Brain microvascular endothelial cell (primary cell): ENCODE measurements at regions not wholly inside any gene's neighbourhood (a gene's known extent, or its start where the extent isn't known, plus 50 kb on each side); places are given as distances from the start of the nearest gene placed in this dataset.
"Not testable (repeated sequence)": the region's sequence is repeated elsewhere in the genome, so short reads cannot be mapped to it uniquely, and the experiment has no call there.

Experiments used
- DNase-seq: peaks from one replicate; pipeline ENCODE4 v3.0.0-alpha.2; 2020
- H3K27ac ChIP-seq: fragments of 250-450 bp; sonication (Bioruptor Pico); 2 replicates; pipeline ENCODE4 v1.5.1; 2020; ENCODE audit warnings: mild to moderate bottlenecking, moderate library complexity
- H3K27me3 ChIP-seq: fragments of 250-450 bp; sonication (Bioruptor Pico); replicated peaks from 2 replicates; pipeline ENCODE4 v1.5.1; 2020; ENCODE audit warnings: mild to moderate bottlenecking
- H3K36me3 ChIP-seq: fragments of 250-450 bp; sonication (Bioruptor Pico); replicated peaks from 2 replicates; pipeline ENCODE4 v1.5.1; 2020; ENCODE audit warnings: mild to moderate bottlenecking
- H3K4me3 ChIP-seq: 2 replicates; pipeline ENCODE4 v1.5.1; 2011; ENCODE audit warnings: low read depth, mild to moderate bottlenecking, control low read depth, low read length, moderate library complexity
- in situ Hi-C: cut with HindIII; loops from 2 replicates; pipeline ENCODE4 v1.10.0; 2017; ENCODE audit warnings: low sequenced_read_pairs, low pct_ligation_motif_present
- TF ChIP-seq, protein P1 (sequence below): IDR thresholded peaks from 2 replicates; pipeline ENCODE4 v1.5.1; 2011; ENCODE audit warnings: low read depth, mild to moderate bottlenecking, moderate library complexity, low read length, control low read depth, inconsistent platforms; ENCODE audit errors: missing control alignments

GRCh38 chr3:164806188-164806587 lies 272.1 kb downstream of the SI start:
- in situ Hi-C loops: no loop called here
- Histone ChIP-seq H3K27ac (no peak overlapping the region), H3K36me3 (no peaks in the 10 kb centered on the region), H3K4me3 (no peak overlapping the region), H3K27me3 (no peaks in the 10 kb centered on the region)
- DNase-seq: no peak
- TF ChIP-seq, protein P1, sequence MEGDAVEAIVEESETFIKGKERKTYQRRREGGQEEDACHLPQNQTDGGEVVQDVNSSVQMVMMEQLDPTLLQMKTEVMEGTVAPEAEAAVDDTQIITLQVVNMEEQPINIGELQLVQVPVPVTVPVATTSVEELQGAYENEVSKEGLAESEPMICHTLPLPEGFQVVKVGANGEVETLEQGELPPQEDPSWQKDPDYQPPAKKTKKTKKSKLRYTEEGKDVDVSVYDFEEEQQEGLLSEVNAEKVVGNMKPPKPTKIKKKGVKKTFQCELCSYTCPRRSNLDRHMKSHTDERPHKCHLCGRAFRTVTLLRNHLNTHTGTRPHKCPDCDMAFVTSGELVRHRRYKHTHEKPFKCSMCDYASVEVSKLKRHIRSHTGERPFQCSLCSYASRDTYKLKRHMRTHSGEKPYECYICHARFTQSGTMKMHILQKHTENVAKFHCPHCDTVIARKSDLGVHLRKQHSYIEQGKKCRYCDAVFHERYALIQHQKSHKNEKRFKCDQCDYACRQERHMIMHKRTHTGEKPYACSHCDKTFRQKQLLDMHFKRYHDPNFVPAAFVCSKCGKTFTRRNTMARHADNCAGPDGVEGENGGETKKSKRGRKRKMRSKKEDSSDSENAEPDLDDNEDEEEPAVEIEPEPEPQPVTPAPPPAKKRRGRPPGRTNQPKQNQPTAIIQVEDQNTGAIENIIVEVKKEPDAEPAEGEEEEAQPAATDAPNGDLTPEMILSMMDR: peak; percentile 16

DNA sequence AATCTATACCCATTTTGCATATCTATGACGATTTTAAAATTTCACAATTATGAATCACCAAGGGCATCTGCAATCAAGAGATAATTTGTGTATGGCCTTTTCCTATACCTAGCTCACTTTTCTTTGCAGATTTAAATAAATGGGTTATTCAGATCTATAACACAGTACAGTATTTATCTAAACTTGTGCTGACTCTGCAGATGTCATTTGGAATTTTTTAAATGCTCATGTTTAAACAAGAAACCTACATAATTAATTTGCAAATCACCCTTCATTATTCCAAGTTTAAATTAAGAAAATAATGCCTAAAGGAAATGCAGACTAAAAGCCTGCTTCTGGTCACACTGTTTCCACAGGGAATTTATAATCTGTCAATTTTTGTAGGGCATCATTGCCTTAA lies 284.2 kb downstream of the SI start:
- in situ Hi-C loops: no loop called here
- TF ChIP-seq, protein P1: no peak

DNA sequence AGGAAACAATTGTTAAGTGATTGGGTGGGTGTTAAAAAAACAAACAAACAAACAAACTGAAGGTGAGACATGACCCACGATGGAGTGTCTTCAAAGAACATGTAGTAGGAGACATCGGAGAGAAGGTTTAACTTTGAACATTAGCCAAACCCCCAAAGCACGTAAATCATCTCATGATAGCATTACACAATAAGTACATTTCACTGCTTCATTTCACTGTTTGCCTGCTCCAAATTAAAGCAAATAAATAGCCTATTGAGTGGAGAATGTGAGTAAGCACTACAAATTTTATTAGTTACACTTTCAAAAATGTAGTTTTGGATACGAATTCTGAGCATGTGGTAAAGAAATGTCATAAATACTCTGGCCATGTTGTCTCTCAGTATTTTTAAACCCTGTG lies 287.0 kb downstream of the SI start:
- in situ Hi-C loops: no loop called here

More for the DNA sequence above, 284.2 kb downstream of the SI start:
- Histone ChIP-seq H3K36me3 (no peaks in the 10 kb centered on the region), H3K27ac (no peak overlapping the region), H3K4me3 (no peak overlapping the region), H3K27me3 (no peaks in the 10 kb centered on the region)
- DNase-seq: no peak

DNA sequence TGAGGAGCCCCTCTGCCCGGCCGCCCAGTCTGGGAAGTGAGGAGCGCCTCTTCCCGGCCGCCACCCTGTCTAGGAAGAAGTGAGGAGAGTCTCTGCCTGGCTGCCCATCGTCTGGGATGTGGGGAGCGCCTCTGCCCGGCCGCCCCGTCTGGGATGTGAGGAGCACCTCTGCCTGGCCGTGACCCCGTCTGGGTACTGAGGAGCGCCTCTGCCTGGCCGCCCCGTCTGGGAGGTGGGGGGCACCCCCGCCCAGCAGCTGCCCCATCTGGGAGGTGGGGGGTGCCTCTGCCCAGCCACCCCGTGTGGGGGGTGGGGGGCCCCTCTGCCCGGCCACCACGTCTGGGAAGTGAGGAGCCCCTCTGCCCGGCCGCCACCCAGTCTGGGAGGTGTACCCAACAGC lies 293.9 kb downstream of the SI start:
- H3K27me3 ChIP-seq, H3K36me3 ChIP-seq, H3K4me3 ChIP-seq, in situ Hi-C loops, H3K27ac ChIP-seq, DNase-seq: not testable (repeated sequence)

More for the DNA sequence above, 287.0 kb downstream of the SI start:
- no peaks in the 10 kb centered on the region for H3K36me3 ChIP-seq
- no peaks in the 10 kb centered on the region for H3K27me3 ChIP-seq
- no peak overlapping the region for H3K4me3 ChIP-seq
- no peak for DNase-seq
- no peak overlapping the region for H3K27ac ChIP-seq
- TF ChIP-seq, protein P1: no peak

- TF ChIP-seq, protein P1: no peak
- no peaks in the 10 kb centered on the region for H3K27me3 ChIP-seq
- in situ Hi-C loops: no loop called here
These were observed 296.5 kb downstream of the SI start for GRCh38 chr3:164781755-164782154.

DNA sequence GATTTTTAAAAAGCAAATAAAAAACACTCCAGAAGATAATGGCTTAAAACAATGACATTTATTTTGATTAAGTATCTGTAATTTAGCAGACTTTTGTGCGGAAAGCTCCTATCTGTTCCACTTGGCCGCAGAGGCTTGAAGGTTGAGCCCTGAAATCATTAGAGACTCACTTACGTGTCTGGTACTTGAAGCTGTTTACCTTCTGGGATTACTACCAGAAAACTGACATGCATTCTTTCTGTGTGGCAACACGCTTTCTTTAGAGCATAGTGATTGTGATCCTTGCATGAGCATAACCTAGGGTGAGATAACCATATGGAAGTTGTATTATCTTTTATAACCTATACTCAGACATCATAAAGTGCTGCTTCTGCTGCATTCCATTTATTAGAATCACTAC lies 298.5 kb downstream of the SI start:
- in situ Hi-C loops: no loop called here
- Histone ChIP-seq H3K36me3 (no peaks in the 10 kb centered on the region), H3K4me3 (no peak overlapping the region), H3K27me3 (no peaks in the 10 kb centered on the region), H3K27ac (no peak overlapping the region)
- TF ChIP-seq, protein P1: no peak
- no peak for DNase-seq

More at GRCh38 chr3:164781755-164782154, 296.5 kb downstream of the SI start:
- no peak for DNase-seq
- Histone ChIP-seq H3K4me3 (no peak overlapping the region), H3K36me3 (no peaks in the 10 kb centered on the region), H3K27ac (no peak overlapping the region)
